CD4-positive, alpha-beta T cell treated with Interleukin-15 for 1 hour (primary cell): ENCODE measurements at regions not wholly inside any gene's neighbourhood (a gene's known extent, or its start where the extent isn't known, plus 50 kb on each side); places are given as distances from the start of the nearest gene placed in this dataset.

Experiments
- DNase-seq: peaks from one replicate; pipeline ENCODE4 v3.0.0-alpha.2; 2020

DNA sequence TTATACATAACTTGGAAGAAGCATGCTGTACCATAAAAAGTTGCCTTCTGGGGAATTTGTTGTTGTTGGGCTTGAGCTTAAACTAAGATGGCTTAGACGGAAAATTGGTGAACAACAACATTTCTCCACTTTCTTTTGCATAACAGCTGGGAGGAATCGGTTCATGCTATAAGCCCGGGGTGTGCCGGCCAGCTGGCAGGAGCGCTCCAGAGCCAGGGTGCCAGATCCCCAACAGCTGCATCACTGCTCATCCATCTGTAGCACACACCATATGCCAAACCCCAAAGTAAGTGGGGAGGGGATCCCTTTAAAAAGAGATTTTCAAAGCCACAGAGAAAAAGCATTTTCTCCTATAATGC is 419.5 kb upstream of the ARGLU1 start:
- no peak for DNase-seq

DNA sequence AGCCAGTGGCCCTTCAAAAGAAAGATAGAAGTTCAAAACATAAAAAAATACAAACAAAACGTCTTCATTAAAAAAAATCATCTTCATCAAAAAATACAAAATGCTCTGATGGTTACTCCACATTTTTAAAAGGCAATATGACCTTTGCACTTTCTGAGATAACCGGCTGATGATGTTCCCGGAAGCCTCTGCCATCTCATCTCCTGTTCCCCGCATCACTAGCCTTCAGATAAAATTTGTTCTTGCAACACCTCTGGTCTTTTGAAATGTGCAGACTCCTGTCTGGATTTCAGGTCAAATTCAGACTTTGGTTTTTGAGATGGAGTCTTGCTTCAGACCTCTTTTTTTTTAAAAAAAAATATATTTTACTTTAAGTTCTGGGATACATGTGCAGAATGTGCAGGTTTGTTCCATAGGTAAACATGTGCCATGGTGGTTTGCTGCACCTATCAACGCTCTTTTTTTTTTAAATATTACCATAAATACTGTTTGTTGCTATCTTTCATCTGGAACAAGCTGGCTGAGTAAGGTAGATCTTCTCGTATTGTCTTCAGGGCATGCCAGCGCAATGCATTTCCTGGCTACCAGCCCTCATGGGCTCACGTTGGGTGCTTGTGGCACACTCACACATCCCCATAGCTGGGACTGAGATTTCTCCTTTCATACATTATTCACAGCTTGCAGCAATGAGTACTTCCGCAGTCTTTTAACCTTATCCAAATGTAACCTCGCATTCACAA is 418.9 kb upstream of the ARGLU1 start:
- DNase-seq = no peak

DNA sequence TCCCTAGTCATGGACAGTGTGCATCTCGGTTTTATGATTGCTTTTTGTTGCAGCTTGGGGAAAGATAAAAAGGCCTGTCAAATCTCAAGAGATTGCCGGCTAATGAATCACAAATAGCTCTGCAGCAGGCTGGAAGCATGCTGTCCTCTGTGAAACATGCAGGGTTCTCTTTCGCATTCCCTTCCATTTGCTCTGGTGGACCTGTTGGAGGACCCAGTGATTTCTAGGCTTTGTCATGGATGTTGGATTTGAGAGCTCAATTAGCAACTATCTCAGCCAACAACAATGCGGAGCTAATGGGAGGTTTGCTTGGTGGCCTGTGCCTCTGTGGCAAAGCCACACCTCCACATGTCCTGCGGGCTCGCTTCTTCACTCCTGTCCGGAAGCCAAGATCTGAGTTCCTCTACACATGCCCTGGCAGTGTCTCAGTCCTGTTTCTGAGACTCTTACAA is 418.1 kb upstream of the ARGLU1 start:
- no peak for DNase-seq

- DNase-seq = no peak
Observed at GRCh38 chr13:106985481-106985880, 417.5 kb upstream of the ARGLU1 start.

- no peak for DNase-seq
Observed at GRCh38 chr13:106981051-106981450, 413.1 kb upstream of the ARGLU1 start.

GRCh38 chr13:106967391-106967790 is 399.5 kb upstream of the ARGLU1 start:
- DNase-seq = no peak

DNA sequence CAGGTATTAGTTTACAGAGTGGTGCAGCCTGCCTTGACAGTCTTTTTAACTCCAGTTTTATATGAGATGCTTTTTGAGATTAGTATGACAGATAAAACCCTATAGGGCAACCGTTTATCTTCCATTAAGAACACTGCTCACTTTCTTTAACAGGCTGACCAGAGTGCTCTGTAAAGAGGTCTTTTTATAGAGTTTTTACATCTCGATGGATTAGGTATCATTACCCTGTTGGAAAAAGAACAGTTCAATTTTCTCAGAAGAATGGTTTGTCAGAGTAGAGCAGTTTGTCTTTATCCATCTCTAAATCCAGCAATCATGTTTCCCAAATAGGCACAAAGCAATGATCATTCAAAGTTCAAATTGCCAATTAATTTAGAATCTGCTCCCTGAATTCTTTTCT is 395.2 kb upstream of the ARGLU1 start:
- DNase-seq = no peak

GRCh38 chr13:106961651-106962050 is 393.7 kb upstream of the ARGLU1 start:
- DNase-seq = no peak

DNA sequence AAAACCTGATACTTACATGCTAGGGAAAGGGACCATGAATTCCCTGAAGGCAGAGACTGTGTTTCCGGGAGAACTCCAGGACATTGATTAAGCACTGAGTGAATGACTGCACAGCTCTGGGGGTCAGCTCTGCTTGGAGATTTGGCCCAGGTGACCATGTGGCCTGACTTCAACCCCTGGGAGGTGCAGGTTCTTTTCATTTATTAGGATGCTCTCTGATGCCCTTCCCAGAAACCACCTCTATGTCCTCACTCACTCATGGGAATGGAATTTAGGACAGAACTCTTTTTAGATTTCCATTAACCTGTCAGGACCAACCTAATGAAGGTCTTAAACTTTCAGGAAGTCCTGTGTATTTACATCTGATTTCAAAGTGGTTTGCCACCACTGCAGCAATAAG is 393.3 kb upstream of the ARGLU1 start:
- DNase-seq = no peak

- no peak for DNase-seq
Observed at GRCh38 chr13:106958621-106959048, 390.7 kb upstream of the ARGLU1 start.

DNA sequence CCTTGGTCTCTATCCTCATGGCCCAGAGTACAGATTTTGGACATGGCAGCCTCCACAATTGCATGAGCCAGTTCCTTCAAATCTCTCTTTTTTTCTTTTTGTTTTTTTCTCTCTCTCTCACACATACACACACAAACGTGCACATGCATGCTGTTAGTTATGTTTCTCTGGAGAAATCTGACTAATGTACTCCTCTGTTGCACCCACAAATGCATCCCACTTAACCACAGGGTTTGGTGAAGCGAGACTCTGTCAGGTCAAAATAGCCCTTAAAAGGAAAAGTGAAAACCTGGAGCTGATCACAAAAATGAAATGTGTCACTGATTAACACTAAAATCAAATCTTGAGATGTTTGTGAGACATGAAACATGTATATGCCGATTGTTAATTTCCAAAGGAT is 374.6 kb upstream of the ARGLU1 start:
- DNase-seq = no peak

DNA sequence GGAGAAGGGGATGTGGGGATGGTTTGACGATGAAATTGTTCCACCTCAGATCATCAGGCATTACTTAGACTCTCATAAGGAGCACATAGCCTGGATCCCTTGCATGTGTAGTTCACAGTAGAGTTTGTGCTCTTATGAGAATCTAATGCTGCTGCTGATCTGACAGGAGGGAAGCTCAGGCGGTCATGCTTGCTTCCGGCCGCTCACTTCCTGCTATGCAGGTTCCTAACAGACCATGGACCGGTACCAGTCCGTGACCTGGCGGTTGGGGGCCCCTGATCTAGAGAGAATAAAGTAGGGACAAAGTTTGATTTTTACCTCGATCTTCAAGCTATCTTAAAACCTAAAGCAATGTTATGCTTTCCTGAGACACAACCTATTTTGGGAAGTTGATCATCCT is 373.8 kb upstream of the ARGLU1 start:
- no peak for DNase-seq

DNA sequence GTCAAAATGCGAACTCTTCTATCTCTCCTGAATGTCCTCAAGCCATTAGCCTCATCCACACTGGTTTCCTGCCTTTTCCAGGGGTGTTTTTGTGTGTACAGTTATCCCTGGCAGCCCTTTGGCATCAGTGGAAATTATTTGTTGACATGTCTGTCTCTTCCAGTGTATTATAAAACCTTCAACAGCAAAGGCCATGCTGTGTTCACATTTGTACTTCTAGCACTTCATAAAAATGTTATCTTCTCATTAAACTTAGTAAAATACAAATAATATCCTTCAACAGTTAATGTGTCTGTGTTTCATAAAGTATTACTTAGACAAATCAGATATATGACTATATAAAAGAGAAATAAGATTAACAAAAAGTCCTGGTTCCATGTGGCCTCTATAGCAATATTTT is 359.5 kb upstream of the ARGLU1 start:
- no peak for DNase-seq

DNA sequence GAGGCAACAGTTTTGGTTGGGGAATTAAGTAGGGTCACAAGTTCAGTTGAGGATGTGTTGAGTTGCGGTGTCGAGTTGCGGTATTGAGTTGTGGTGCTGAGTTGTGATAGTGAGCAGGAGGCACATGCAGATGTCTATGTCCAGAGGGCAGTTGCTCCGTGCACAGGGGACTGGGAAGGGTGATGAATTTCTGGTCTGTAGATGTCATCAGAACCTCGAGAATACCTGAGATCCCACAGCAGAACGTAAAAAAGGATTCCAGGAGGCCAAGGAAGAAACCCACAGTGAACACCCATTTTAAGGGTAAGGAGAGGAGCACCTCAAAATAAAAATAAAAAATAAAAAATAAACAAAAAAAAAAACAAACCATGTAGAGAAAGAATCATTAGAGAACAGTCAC is 354.4 kb upstream of the ARGLU1 start:
- no peak for DNase-seq

- DNase-seq = no peak
Observed at GRCh38 chr13:106919638-106920037, 351.7 kb upstream of the ARGLU1 start.

DNA sequence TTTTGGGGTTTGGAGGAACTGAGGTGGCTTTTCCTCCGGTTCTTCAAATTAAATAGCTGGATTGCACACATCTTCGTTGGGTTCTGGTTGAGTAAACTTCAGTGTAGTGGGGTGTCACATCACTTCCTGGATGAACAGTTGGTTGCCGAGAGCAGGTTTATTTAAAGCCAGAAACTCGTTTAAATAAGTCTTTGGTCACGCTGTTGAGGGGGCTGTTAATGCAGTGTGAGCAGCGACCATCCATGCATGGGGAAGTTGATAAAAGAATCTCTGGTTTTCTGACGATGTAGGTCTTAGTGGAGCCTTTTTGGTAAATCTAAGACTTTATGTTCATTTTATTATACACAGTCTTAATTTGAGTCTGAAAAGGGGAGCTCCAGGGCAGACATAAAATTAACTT is 351.2 kb upstream of the ARGLU1 start:
- DNase-seq = no peak

GRCh38 chr13:106918557-106918860 is 350.6 kb upstream of the ARGLU1 start:
- no peak for DNase-seq

DNA sequence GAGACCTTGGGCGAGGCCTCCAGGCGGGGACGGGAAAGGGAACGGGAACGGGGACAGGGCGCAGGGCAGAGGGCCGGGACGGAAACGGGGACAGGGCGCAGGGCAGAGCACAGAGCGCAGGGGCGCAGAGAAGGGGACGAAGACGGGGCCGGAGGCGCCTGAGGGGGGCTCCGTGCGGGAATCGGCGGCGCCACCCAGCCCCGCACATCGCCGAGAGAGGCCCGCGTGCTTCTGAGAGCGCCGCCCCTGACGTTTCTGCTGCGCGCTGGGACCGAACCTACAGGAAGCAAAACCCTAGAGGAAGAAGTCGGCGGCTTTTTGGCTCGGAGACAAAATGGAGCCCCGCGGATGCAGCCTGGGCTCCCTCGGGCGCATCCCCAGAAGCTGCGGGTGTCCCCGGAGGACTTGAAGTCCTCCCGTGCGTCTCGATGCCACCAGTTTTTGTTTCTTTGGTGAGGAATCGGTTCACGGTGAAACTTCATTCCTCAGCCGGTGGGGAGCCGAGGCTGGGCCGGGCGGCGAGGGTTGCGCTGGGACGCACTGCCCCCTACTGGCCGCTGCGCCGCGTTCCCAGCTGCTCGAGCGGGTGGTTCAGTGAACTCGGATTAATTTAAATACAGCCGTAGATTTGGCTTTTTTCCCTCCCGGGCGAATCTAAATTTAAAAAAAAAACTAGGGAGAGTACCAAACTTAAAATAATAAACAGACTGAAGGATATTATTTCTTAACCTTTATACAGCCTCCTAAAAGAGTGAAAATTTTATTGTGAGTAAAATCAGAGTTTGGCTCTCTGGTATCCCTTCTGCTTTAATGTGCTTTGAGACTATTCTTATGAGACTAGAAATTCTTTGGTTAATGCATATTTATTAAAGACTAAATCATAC is 350.0 kb upstream of the ARGLU1 start:
- DNase-seq = peak; percentile 39

DNA sequence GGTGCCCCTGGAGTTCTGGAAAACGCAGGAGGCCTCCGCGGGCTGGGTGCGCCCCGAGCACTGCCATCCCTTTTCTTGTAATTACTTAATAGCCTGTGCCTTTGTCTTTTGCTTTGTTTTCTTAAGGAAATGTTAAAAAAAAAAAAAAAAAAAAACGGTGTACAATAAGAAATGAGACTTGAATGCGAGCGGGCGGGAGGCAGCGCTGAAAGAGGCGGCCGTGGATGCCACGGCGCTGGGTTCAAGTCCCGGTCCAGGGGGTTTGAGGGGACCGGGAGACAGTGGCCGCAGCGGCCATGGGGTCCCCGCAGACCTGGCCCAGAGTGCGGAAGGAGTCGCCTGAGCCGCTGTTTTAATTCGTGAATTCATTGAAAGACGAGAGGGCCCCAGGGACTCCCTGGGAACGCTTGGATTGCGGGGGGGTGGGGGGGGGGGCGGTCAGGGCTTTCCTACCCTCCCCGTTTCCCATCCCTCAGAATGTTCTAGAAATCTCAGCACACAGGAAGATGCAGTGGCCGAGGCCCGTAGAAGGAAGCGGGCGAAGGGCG is 349.2 kb upstream of the ARGLU1 start:
- no peak for DNase-seq

- no peak for DNase-seq
Observed at GRCh38 chr13:106916329-106916976, 348.5 kb upstream of the ARGLU1 start.

- no peak for DNase-seq
Observed at GRCh38 chr13:106915146-106915545, 347.2 kb upstream of the ARGLU1 start.

DNA sequence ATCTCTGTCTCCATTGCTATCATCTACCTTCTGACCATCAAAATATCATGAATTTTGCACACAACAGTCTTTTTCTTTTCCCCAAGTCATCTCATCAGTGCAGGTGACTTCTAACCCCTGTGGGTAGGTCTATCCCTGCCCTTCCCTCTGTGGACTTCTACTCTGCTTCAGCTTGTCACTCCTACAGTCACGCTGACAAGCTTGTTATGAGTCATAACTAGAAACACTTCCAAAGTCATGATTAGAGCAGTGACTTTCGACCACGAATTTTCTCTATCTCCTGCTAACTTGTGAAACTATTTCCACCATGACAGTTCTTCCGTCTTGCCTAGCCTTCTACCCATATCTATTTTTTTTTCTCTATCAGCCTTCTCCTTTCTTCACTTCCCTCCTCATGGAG is 343.7 kb upstream of the ARGLU1 start:
- DNase-seq = no peak

GRCh38 chr13:106911020-106911419 is 343.1 kb upstream of the ARGLU1 start:
- no peak for DNase-seq
